CD4-positive, alpha-beta T cell (primary cell): ENCODE measurements at regions not wholly inside any gene's neighbourhood (a gene's known extent, or its start where the extent isn't known, plus 50 kb on each side); places are given as distances from the start of the nearest gene placed in this dataset.

Experiments
- ATAC-seq: fragments of 200-7000 bp; cut with Tn5 transposase; one replicate; pipeline ENCODE4 v1.10.0; 2022; ENCODE audit warnings: mild to moderate bottlenecking; ENCODE audit not compliant: poor library complexity
- CTCF ChIA-PET: fragments of 350-600 bp; sonication (Branson Sonifier 250); formaldehyde crosslinking; loops from one replicate; lab custom pipeline; 2021; ENCODE audit warnings: antibody characterized with exemption, inconsistent platforms; lab: Charles Lee
- POLR2A ChIA-PET: fragments of 350-600 bp; sonication (Branson Sonifier 250); formaldehyde crosslinking; loops from one replicate; lab custom pipeline; 2021; ENCODE audit warnings: antibody characterized with exemption, inconsistent platforms; lab: Charles Lee
- DNase-seq, 14 experiments: peaks; one replicate each; pipeline ENCODE4 v3.0.0-alpha.2; 2013 to 2020; ENCODE audit warnings: mixed read lengths in 2 of 14
- H3K27ac ChIP-seq, 2 donors: one replicate each; pipeline versions ENCODE4 v1.5.1 to v1.7.0; 2013; ENCODE audit warnings: low read length in 2 of 2, low read depth in 1 of 2, mild to moderate bottlenecking in 1 of 2
- H3K27me3 ChIP-seq, 2 experiments: 1 replicate in 1 of 2; 2 replicates in 1 of 2; pipeline versions ENCODE4 v1.6.1 to v1.7.0; 2013; ENCODE audit warnings: low read length in 2 of 2, control low read depth in 1 of 2, mild to moderate bottlenecking in 1 of 2, moderate library complexity in 1 of 2; ENCODE audit not compliant: insufficient read depth in 2 of 2, control insufficient read depth in 1 of 2
- H3K36me3 ChIP-seq: one replicate; pipeline ENCODE4 v1.6.1; 2013; ENCODE audit warnings: low read length, control low read depth; ENCODE audit not compliant: insufficient read depth
- H3K4me1 ChIP-seq: one replicate; pipeline ENCODE4 v1.6.1; 2013; ENCODE audit warnings: low read length, control low read depth; ENCODE audit not compliant: insufficient read depth
- H3K4me3 ChIP-seq: one replicate; pipeline ENCODE4 v1.5.1; 2013; ENCODE audit warnings: mild to moderate bottlenecking, low read length, moderate library complexity
- H3K9me3 ChIP-seq, 2 experiments: 1 replicate in 1 of 2; 2 replicates in 1 of 2; pipeline versions ENCODE4 v1.6.1 to v1.7.0; 2013; ENCODE audit warnings: low read length in 2 of 2, mild to moderate bottlenecking in 2 of 2, control low read depth in 1 of 2, moderate library complexity in 1 of 2; ENCODE audit not compliant: control insufficient read depth in 1 of 2, insufficient read depth in 1 of 2
- H3K27ac Mint-ChIP-seq: one replicate; pipeline ENCODE4 v1.8.0; 2020; ENCODE audit warnings: mixed read lengths
- H3K27me3 Mint-ChIP-seq: one replicate; pipeline ENCODE4 v1.8.0; 2021; ENCODE audit warnings: mixed read lengths
- H3K36me3 Mint-ChIP-seq: one replicate; pipeline ENCODE4 v1.8.0; 2021; ENCODE audit warnings: low read depth, mixed read lengths
- H3K4me1 Mint-ChIP-seq: one replicate; pipeline ENCODE4 v1.8.0; 2021; ENCODE audit warnings: low read depth, mixed read lengths
- H3K4me3 Mint-ChIP-seq: one replicate; pipeline ENCODE4 v1.8.0; 2020; ENCODE audit warnings: mild to moderate bottlenecking, mixed read lengths
- H3K9me3 Mint-ChIP-seq: one replicate; pipeline ENCODE4 v1.8.0; 2020; ENCODE audit warnings: mixed read lengths
- intact Hi-C, 2 experiments: fragments of 100-400 bp; cut with DNase I in 1 of 2; cut with micrococcal nuclease in 1 of 2; formaldehyde crosslinking; loops; one replicate each; pipeline versions ENCODE4 v1.15.1 to v1.9.0; 2023 to 2025; cut with DNase I, micrococcal nuclease
- TF ChIP-seq, protein P1 (sequence below): fragments of 200-600 bp; IDR thresholded peaks from one replicate; pipeline ENCODE4 v1.8.0; 2022; ENCODE audit warnings: antibody characterized with exemption, mild to moderate bottlenecking

DNA sequence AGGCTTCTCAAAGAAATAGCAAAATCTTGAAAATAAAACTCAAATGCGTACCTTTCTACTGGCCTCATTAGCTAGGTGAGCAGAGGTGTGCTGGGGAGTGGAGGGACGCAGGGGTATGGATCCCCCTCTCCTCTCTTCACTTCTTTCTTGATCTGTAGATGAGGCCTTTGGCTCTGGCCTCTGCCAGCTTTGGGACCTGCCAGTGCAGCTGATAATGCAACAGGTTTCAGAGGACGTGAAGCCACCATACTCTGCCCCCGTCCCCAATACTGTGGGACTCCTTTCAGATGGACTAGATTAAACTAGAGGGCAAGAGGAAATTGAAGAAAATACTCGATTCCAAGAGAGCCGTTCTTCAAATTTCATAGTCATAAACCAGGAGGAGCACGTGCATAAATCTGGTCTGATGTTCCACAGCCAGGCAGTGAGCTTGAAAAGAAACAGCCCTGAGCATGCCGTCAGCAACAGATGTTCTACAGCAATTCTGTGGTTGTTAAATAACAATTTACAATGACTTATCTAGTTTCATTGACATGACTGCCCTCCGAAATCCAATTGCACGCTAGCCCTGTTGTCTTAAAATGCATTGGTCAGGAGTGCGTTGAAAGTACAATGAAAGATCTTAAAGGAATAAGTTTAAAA is 245.3 kb upstream of the FOXQ1 start:
- no peak overlapping the region for H3K4me3 Mint-ChIP-seq
- H3K9me3 Mint-ChIP-seq, result no peaks in the 10 kb centered on the region
- TF ChIP-seq, protein P1, sequence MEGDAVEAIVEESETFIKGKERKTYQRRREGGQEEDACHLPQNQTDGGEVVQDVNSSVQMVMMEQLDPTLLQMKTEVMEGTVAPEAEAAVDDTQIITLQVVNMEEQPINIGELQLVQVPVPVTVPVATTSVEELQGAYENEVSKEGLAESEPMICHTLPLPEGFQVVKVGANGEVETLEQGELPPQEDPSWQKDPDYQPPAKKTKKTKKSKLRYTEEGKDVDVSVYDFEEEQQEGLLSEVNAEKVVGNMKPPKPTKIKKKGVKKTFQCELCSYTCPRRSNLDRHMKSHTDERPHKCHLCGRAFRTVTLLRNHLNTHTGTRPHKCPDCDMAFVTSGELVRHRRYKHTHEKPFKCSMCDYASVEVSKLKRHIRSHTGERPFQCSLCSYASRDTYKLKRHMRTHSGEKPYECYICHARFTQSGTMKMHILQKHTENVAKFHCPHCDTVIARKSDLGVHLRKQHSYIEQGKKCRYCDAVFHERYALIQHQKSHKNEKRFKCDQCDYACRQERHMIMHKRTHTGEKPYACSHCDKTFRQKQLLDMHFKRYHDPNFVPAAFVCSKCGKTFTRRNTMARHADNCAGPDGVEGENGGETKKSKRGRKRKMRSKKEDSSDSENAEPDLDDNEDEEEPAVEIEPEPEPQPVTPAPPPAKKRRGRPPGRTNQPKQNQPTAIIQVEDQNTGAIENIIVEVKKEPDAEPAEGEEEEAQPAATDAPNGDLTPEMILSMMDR, result no peak
- no peaks in the 10 kb centered on the region for H3K36me3 Mint-ChIP-seq
- ATAC-seq (no peak), DNase-seq (no peak)
- H3K27ac Mint-ChIP-seq, result no peak overlapping the region
- Histone ChIP-seq H3K27me3 (peaks cover 6 to 8% of the 10 kb centered on the region in 2 experiments), H3K4me1 (no peaks in the 10 kb centered on the region), H3K36me3 (no peaks in the 10 kb centered on the region), H3K4me3 (no peak overlapping the region), H3K27ac (no peak overlapping the region), H3K9me3 (no peaks in the 10 kb centered on the region)
- intact Hi-C loops, result no loop called here
- H3K27me3 Mint-ChIP-seq, result peaks cover 26% of the 10 kb centered on the region
- CTCF ChIA-PET, result no interaction called here
- POLR2A ChIA-PET, result no interaction called here
- H3K4me1 Mint-ChIP-seq, result no peaks in the 10 kb centered on the region

DNA sequence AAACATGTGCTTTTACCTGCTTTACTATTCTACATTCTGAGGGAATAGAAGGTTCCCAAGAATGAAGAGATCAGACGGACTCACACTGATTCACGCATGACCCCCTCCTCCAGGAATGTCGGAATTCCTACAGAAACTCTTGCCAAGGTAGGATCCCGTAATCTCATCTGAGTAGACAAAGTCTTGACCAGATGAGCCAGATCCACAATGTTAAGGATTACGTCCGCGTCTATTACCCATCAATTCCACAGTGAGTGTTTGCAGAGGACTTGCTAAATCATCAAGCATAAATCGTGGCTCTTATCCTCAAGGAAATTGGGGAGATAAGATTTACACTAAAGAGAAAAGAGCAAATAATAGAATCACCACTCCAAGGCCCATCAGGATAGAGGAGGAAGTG is 245.9 kb upstream of the FOXQ1 start:
- ChIA-PET CTCF (no interaction called here), POLR2A (no interaction called here)
- no peaks in the 10 kb centered on the region for H3K4me1 ChIP-seq
- Mint-ChIP-seq H3K4me1 (no peaks in the 10 kb centered on the region), H3K9me3 (no peaks in the 10 kb centered on the region), H3K36me3 (no peaks in the 10 kb centered on the region), H3K27me3 (peaks cover 26% of the 10 kb centered on the region), H3K27ac (no peak overlapping the region), H3K4me3 (no peak overlapping the region)
- H3K27ac ChIP-seq, result no peak overlapping the region
- intact Hi-C loops, result no loop called here
- H3K36me3 ChIP-seq, result no peaks in the 10 kb centered on the region
- H3K27me3 ChIP-seq, result peaks cover 4 to 8% of the 10 kb centered on the region in 2 experiments
- TF ChIP-seq, protein P1, result no peak
- H3K9me3 ChIP-seq, result no peaks in the 10 kb centered on the region
- no peak for DNase-seq
- H3K4me3 ChIP-seq, result no peak overlapping the region
- no peak for ATAC-seq

DNA sequence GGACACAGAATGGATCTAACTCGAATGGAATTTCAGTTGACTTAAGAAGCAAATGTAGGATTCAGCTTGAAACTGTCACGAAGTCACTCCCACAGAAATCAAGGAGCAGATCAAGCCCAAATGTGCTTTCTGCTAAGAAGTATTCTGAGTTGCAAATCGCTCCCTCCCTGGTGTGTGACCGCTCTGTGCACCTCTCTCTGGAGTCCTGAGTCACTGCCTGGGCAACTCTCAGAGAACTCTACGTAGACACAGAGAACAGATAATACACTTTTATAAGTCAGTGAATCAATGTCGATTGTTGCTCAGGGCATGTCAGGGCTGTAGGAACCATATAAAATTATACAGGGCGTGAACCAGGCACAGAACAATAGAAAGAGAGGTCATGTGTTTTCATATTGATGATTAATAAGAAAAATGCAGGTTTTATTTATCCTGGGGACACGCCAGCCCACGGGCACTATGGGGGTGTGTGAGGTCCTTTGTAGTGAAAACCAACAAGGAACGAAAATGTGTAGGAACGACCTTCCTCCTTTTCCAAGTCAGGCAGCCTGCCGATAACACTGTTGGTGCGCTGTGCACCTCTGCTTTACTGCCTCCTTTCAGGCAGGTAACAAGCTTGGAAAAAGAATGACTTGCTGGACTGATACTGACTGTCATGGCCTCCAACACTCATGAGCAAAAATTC is 248.1 kb upstream of the FOXQ1 start:
- no peaks in the 10 kb centered on the region for H3K9me3 Mint-ChIP-seq
- H3K4me3 Mint-ChIP-seq, result no peak overlapping the region
- Histone ChIP-seq H3K9me3 (no peaks in the 10 kb centered on the region), H3K27me3 (no peaks in the 10 kb centered on the region), H3K27ac (no peak overlapping the region), H3K4me1 (no peaks in the 10 kb centered on the region), H3K4me3 (no peak overlapping the region), H3K36me3 (no peaks in the 10 kb centered on the region)
- ChIA-PET CTCF (no interaction called here), POLR2A (no interaction called here)
- H3K36me3 Mint-ChIP-seq, result no peaks in the 10 kb centered on the region
- no peak overlapping the region for H3K27ac Mint-ChIP-seq
- TF ChIP-seq, protein P1, result no peak
- no peak for DNase-seq
- no peaks in the 10 kb centered on the region for H3K4me1 Mint-ChIP-seq
- ATAC-seq, result no peak
- intact Hi-C loops, result no loop called here
- H3K27me3 Mint-ChIP-seq, result peaks cover 12% of the 10 kb centered on the region
